ENCODE measurements at regions not wholly inside any gene's neighbourhood (a gene's known extent, or its start where the extent isn't known, plus 50 kb on each side); places are given as distances from the start of the nearest gene placed in this dataset.

DNA sequence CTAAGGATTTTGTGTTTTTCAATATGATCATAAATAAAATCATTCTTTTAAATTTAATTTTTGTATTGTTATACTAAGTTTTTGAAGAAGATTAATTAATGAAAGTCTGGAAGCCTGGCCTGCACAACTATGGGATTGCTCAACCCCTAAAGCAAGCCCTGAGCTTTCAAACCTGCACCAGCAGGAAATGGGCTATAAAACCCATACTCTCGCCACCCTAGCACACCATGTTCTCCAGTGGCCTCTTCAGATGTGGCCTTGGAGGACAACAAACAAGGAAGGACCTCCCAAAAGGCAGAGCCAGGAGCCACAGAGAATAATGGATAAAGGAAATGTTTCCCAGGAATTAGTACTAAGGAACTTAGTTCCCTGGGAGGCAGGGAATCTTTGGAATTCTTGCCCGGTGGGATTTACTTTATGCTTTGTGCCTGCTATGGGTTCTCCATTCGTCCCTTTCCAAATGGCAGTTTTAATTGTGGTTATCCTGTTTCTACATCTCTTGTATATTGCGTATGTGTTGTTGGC lies 212.5 kb downstream of the ZFP36L2 start:
- POLR2A ChIA-PET: no interaction called here
- no peak for TF ChIP-seq TCF7L2 (IDR thresholded peaks at IDR 0.05; ENCODE audit: low read depth, low read length)
- TF ChIP-seq, protein P1, sequence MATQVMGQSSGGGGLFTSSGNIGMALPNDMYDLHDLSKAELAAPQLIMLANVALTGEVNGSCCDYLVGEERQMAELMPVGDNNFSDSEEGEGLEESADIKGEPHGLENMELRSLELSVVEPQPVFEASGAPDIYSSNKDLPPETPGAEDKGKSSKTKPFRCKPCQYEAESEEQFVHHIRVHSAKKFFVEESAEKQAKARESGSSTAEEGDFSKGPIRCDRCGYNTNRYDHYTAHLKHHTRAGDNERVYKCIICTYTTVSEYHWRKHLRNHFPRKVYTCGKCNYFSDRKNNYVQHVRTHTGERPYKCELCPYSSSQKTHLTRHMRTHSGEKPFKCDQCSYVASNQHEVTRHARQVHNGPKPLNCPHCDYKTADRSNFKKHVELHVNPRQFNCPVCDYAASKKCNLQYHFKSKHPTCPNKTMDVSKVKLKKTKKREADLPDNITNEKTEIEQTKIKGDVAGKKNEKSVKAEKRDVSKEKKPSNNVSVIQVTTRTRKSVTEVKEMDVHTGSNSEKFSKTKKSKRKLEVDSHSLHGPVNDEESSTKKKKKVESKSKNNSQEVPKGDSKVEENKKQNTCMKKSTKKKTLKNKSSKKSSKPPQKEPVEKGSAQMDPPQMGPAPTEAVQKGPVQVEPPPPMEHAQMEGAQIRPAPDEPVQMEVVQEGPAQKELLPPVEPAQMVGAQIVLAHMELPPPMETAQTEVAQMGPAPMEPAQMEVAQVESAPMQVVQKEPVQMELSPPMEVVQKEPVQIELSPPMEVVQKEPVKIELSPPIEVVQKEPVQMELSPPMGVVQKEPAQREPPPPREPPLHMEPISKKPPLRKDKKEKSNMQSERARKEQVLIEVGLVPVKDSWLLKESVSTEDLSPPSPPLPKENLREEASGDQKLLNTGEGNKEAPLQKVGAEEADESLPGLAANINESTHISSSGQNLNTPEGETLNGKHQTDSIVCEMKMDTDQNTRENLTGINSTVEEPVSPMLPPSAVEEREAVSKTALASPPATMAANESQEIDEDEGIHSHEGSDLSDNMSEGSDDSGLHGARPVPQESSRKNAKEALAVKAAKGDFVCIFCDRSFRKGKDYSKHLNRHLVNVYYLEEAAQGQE (IDR thresholded peaks at IDR 0.05; ENCODE audit: insufficient read depth in 1 of 2, low read depth in 2 of 2, low read length in 1 of 2): no peak
- no peak for TF ChIP-seq SIN3A (IDR thresholded peaks at IDR 0.05; ENCODE audit: borderline replicate concordance, insufficient read depth, low read depth, low read length)
- TF ChIP-seq POLR2AphosphoS5 (IDR thresholded peaks at IDR 0.05; ENCODE audit: low read depth, low read length): no peak
- TF ChIP-seq, protein P2, sequence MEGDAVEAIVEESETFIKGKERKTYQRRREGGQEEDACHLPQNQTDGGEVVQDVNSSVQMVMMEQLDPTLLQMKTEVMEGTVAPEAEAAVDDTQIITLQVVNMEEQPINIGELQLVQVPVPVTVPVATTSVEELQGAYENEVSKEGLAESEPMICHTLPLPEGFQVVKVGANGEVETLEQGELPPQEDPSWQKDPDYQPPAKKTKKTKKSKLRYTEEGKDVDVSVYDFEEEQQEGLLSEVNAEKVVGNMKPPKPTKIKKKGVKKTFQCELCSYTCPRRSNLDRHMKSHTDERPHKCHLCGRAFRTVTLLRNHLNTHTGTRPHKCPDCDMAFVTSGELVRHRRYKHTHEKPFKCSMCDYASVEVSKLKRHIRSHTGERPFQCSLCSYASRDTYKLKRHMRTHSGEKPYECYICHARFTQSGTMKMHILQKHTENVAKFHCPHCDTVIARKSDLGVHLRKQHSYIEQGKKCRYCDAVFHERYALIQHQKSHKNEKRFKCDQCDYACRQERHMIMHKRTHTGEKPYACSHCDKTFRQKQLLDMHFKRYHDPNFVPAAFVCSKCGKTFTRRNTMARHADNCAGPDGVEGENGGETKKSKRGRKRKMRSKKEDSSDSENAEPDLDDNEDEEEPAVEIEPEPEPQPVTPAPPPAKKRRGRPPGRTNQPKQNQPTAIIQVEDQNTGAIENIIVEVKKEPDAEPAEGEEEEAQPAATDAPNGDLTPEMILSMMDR (IDR thresholded peaks at IDR 0.05): no peak
- H3K27me3 ChIP-seq (ENCODE audit: control insufficient read depth, insufficient read depth, low read length): no peaks in the 10 kb centered on the region
- H3K4me3 ChIP-seq (ENCODE audit: low read depth in 2 of 2, low read length in 2 of 2): no peak overlapping the region
- no peak overlapping the region for H3K27ac ChIP-seq (ENCODE audit: low read length)
- no TSS peak for BruUV-seq (replicated peaks)
- DNase-seq (ENCODE audit: low read depth, low spot score): no peak
- no peaks in the 10 kb centered on the region for H3K4me1 ChIP-seq (ENCODE audit: control insufficient read depth, insufficient read depth, low read length)
- in situ Hi-C loops (cut with HindIII; ENCODE audit: low pct_unique_long_range_greater_than_20kb, low sequenced_read_pairs) (no loop called here), intact Hi-C loops (cut with micrococcal nuclease; ENCODE audit: unreplicated experiment) (no loop called here)
- CTCF ChIA-PET: no interaction called here
- no peaks in the 10 kb centered on the region for H3K36me3 ChIP-seq (ENCODE audit: control insufficient read depth, insufficient read depth, low read length)
- H3K9me3 ChIP-seq (ENCODE audit: control insufficient read depth, insufficient read depth, low read depth, low read length): no peaks in the 10 kb centered on the region
- ATAC-seq: no peak

DNA sequence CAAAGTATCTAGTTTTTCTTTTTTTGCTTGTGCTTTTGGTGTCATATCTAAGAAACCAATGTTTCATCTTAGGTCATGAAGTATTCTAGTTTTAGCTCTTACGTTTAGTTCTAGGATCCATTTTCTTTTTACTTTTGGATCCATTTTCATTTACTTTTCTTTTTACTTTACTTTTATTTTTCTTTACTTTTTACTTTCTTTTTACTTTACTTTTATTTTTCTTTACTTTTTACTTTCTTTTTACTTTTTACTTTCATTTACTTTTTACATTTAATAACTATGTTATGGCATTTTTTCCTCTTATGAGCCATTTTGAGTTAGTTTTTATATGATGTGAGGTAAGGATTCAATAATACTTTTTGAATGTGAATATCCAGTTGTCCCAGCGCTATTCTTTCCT lies 213.4 kb downstream of the ZFP36L2 start:
- POLR2A ChIA-PET: no interaction called here
- ATAC-seq (no peak), DNase-seq (ENCODE audit: low read depth, low spot score) (no peak)
- intact Hi-C loops (cut with micrococcal nuclease; ENCODE audit: unreplicated experiment) (no loop called here), in situ Hi-C loops (cut with HindIII; ENCODE audit: low pct_unique_long_range_greater_than_20kb, low sequenced_read_pairs) (no loop called here)
- no peaks in the 10 kb centered on the region for H3K27me3 ChIP-seq (ENCODE audit: control insufficient read depth, insufficient read depth, low read length)
- H3K4me1 ChIP-seq (ENCODE audit: control insufficient read depth, insufficient read depth, low read length): no peaks in the 10 kb centered on the region
- H3K36me3 ChIP-seq (ENCODE audit: control insufficient read depth, insufficient read depth, low read length): no peaks in the 10 kb centered on the region
- TF ChIP-seq, protein P1 (IDR thresholded peaks at IDR 0.05; ENCODE audit: insufficient read depth in 1 of 2, low read depth in 2 of 2, low read length in 1 of 2): no peak
- TF ChIP-seq POLR2AphosphoS5 (IDR thresholded peaks at IDR 0.05; ENCODE audit: low read depth, low read length): no peak
- TF ChIP-seq, protein P2 (IDR thresholded peaks at IDR 0.05): no peak
- TF ChIP-seq TCF7L2 (IDR thresholded peaks at IDR 0.05; ENCODE audit: low read depth, low read length): no peak
- no peak overlapping the region for H3K4me3 ChIP-seq (ENCODE audit: low read depth in 2 of 2, low read length in 2 of 2)
- H3K9me3 ChIP-seq (ENCODE audit: control insufficient read depth, insufficient read depth, low read depth, low read length): no peaks in the 10 kb centered on the region
- no peak overlapping the region for H3K27ac ChIP-seq (ENCODE audit: low read length)
- no TSS peak for BruUV-seq (replicated peaks)
- CTCF ChIA-PET: no interaction called here

Measured in Panc1 (cell line).